GM23248 (cell line): ENCODE measurements at regions not wholly inside any gene's neighbourhood (a gene's known extent, or its start where the extent isn't known, plus 50 kb on each side); places are given as distances from the start of the nearest gene placed in this dataset.

ENCODE experiments used
- EZH2 ChIP-seq: fragments of 200-600 bp; sonication (generic); IDR thresholded peaks from 2 replicates; pipeline ENCODE4 v1.6.1; 2018; ENCODE audit warnings: antibody characterized with exemption, mild to moderate bottlenecking; ENCODE audit not compliant: insufficient read depth, poor library complexity, severe bottlenecking
- EZH2phosphoT487 ChIP-seq: fragments of 200-600 bp; sonication (generic); IDR thresholded peaks from 2 replicates; pipeline ENCODE4 v1.6.1; 2018; ENCODE audit warnings: antibody characterized with exemption, moderate library complexity, mild to moderate bottlenecking, low read depth; ENCODE audit not compliant: insufficient read depth

GRCh38 chr22:44611880-44612496 lies 90.0 kb upstream of the PRR5 start:
- TF ChIP-seq EZH2: no peak
- no peak for TF ChIP-seq EZH2phosphoT487
